Breast epithelium (tissue), 3 donors: ENCODE measurements at regions not wholly inside any gene's neighbourhood (a gene's known extent, or its start where the extent isn't known, plus 50 kb on each side); places are given as distances from the start of the nearest gene placed in this dataset.

Source experiments
- POLR2AphosphoS5 ChIP-seq, 3 donors: sonication (generic); formaldehyde crosslinking; IDR thresholded peaks; one replicate each; pipeline ENCODE4 v1.6.1; 2017; ENCODE audit warnings: antibody characterized with exemption in 3 of 3
- TF ChIP-seq, protein P1 (sequence below), 3 donors: fragments of 450-650 bp; IDR thresholded peaks; one replicate each; pipeline ENCODE4 v1.5.1; 2016 to 2017; ENCODE audit warnings: antibody characterized with exemption in 3 of 3, mild to moderate bottlenecking in 3 of 3, moderate library complexity in 3 of 3

DNA sequence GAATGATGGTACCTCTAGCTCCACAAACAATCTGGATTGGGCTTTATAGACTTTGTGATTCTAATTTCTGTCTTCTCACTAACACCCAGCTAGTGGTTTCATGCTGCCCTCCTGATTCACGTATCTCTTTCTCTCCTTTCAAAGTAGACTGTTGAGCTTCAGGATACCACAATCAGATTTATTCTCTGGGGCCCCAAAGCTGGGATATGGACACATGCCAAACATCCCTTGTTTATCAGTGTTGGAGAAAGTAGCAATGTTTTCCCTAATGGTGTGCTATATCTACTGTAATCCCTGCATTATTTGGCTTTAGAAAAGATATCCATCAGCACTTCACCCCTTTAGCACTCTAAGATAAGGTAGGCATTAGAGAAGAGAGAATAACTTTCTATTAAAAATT, 361.0 kb downstream of the FGF10 start:
- no peak for TF ChIP-seq POLR2AphosphoS5 (IDR thresholded peaks at IDR 0.05)
- TF ChIP-seq, protein P1, sequence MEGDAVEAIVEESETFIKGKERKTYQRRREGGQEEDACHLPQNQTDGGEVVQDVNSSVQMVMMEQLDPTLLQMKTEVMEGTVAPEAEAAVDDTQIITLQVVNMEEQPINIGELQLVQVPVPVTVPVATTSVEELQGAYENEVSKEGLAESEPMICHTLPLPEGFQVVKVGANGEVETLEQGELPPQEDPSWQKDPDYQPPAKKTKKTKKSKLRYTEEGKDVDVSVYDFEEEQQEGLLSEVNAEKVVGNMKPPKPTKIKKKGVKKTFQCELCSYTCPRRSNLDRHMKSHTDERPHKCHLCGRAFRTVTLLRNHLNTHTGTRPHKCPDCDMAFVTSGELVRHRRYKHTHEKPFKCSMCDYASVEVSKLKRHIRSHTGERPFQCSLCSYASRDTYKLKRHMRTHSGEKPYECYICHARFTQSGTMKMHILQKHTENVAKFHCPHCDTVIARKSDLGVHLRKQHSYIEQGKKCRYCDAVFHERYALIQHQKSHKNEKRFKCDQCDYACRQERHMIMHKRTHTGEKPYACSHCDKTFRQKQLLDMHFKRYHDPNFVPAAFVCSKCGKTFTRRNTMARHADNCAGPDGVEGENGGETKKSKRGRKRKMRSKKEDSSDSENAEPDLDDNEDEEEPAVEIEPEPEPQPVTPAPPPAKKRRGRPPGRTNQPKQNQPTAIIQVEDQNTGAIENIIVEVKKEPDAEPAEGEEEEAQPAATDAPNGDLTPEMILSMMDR (IDR thresholded peaks at IDR 0.05): no peak
